ENCODE measurements at regions not wholly inside any gene's neighbourhood (a gene's known extent, or its start where the extent isn't known, plus 50 kb on each side); places are given as distances from the start of the nearest gene placed in this dataset.

GRCh38 chr12:74229671-74230070 is 308.0 kb upstream of the ATXN7L3B start:
- Histone ChIP-seq H3K27me3 (no peaks in the 10 kb centered on the region), H3K4me3 (no peak overlapping the region), H3K9me2 (replicated peaks; ENCODE audit: insufficient read depth) (no peaks in the 10 kb centered on the region), H3K4me2 (no peak overlapping the region), H3K27ac (no peak overlapping the region), H3K4me1 (ENCODE audit: insufficient read depth) (no peaks in the 10 kb centered on the region), H2AFZ (no peak overlapping the region), H3K9me3 (ENCODE audit: low read depth) (no peaks in the 10 kb centered on the region), H4K20me1 (ENCODE audit: insufficient read depth, poor library complexity, severe bottlenecking) (no peaks in the 10 kb centered on the region), H3K79me2 (no peaks in the 10 kb centered on the region), H3K36me3 (replicated peaks; ENCODE audit: insufficient read depth, low read depth) (no peaks in the 10 kb centered on the region)
- TF ChIP-seq EZH2 (IDR thresholded peaks at IDR 0.05; ENCODE audit: borderline replicate concordance): no peak
- TF ChIP-seq CTCF (IDR thresholded peaks at IDR 0.05; ENCODE audit: poor library complexity): no peak
- no peak for TF ChIP-seq EZH2phosphoT487 (IDR thresholded peaks at IDR 0.05; ENCODE audit: low read depth, severe bottlenecking, unreplicated experiment)
- no peak for DNase-seq (ENCODE audit: low spot score)

- DNase-seq (ENCODE audit: low spot score): no peak
- no peak overlapping the region for H3K4me2 ChIP-seq
- H3K4me3 ChIP-seq: no peak overlapping the region
- H3K9me3 ChIP-seq (ENCODE audit: low read depth): no peaks in the 10 kb centered on the region
- H3K27me3 ChIP-seq: no peaks in the 10 kb centered on the region
- no peak overlapping the region for H2AFZ ChIP-seq
- H3K27ac ChIP-seq: no peak overlapping the region
- no peaks in the 10 kb centered on the region for H3K36me3 ChIP-seq (replicated peaks; ENCODE audit: insufficient read depth, low read depth)
- H3K79me2 ChIP-seq: no peaks in the 10 kb centered on the region
- no peaks in the 10 kb centered on the region for H4K20me1 ChIP-seq (ENCODE audit: insufficient read depth, poor library complexity, severe bottlenecking)
- no peaks in the 10 kb centered on the region for H3K9me2 ChIP-seq (replicated peaks; ENCODE audit: insufficient read depth)
- WGBS (ENCODE audit: low lambda C conversion rate, missing lambda C conversion rate): 88% methylated on average over 2 of the region's 2 CpGs
- H3K4me1 ChIP-seq (ENCODE audit: insufficient read depth): no peaks in the 10 kb centered on the region
- TF ChIP-seq EZH2 (IDR thresholded peaks at IDR 0.05; ENCODE audit: borderline replicate concordance) (no peak), CTCF (IDR thresholded peaks at IDR 0.05; ENCODE audit: poor library complexity) (no peak), EZH2phosphoT487 (IDR thresholded peaks at IDR 0.05; ENCODE audit: low read depth, severe bottlenecking, unreplicated experiment) (no peak)
These were observed 302.3 kb upstream of the ATXN7L3B start for GRCh38 chr12:74235342-74235741.

- WGBS (ENCODE audit: low lambda C conversion rate, missing lambda C conversion rate): 90% methylated on average over 1 of the region's 1 CpG
- no peaks in the 10 kb centered on the region for H3K9me3 ChIP-seq (ENCODE audit: low read depth)
- no peaks in the 10 kb centered on the region for H3K79me2 ChIP-seq
- H3K4me1 ChIP-seq (ENCODE audit: insufficient read depth): no peaks in the 10 kb centered on the region
- no peak overlapping the region for H3K27ac ChIP-seq
- no peak overlapping the region for H3K4me2 ChIP-seq
- TF ChIP-seq EZH2phosphoT487 (IDR thresholded peaks at IDR 0.05; ENCODE audit: low read depth, severe bottlenecking, unreplicated experiment): no peak
- no peak for TF ChIP-seq CTCF (IDR thresholded peaks at IDR 0.05; ENCODE audit: poor library complexity)
- no peak for TF ChIP-seq EZH2 (IDR thresholded peaks at IDR 0.05; ENCODE audit: borderline replicate concordance)
- H2AFZ ChIP-seq: no peak overlapping the region
- H3K4me3 ChIP-seq: no peak overlapping the region
- H3K36me3 ChIP-seq (replicated peaks; ENCODE audit: insufficient read depth, low read depth): no peaks in the 10 kb centered on the region
- no peaks in the 10 kb centered on the region for H3K9me2 ChIP-seq (replicated peaks; ENCODE audit: insufficient read depth)
- H4K20me1 ChIP-seq (ENCODE audit: insufficient read depth, poor library complexity, severe bottlenecking): no peaks in the 10 kb centered on the region
- DNase-seq (ENCODE audit: low spot score): no peak
- no peaks in the 10 kb centered on the region for H3K27me3 ChIP-seq
These were observed 296.3 kb upstream of the ATXN7L3B start for GRCh38 chr12:74241341-74241740.

GRCh38 chr12:74242088-74242487 is 295.5 kb upstream of the ATXN7L3B start:
- no peak for DNase-seq (ENCODE audit: low spot score)
- H3K9me2 ChIP-seq (replicated peaks; ENCODE audit: insufficient read depth): no peaks in the 10 kb centered on the region
- H4K20me1 ChIP-seq (ENCODE audit: insufficient read depth, poor library complexity, severe bottlenecking): no peaks in the 10 kb centered on the region
- H2AFZ ChIP-seq: no peak overlapping the region
- H3K4me3 ChIP-seq: no peak overlapping the region
- 100% methylated on average over 2 of the region's 2 CpGs for WGBS (ENCODE audit: low lambda C conversion rate, missing lambda C conversion rate)
- no peaks in the 10 kb centered on the region for H3K79me2 ChIP-seq
- no peaks in the 10 kb centered on the region for H3K27me3 ChIP-seq
- no peaks in the 10 kb centered on the region for H3K36me3 ChIP-seq (replicated peaks; ENCODE audit: insufficient read depth, low read depth)
- H3K9me3 ChIP-seq (ENCODE audit: low read depth): no peaks in the 10 kb centered on the region
- no peak overlapping the region for H3K4me2 ChIP-seq
- TF ChIP-seq CTCF (IDR thresholded peaks at IDR 0.05; ENCODE audit: poor library complexity) (no peak), EZH2phosphoT487 (IDR thresholded peaks at IDR 0.05; ENCODE audit: low read depth, severe bottlenecking, unreplicated experiment) (no peak), EZH2 (IDR thresholded peaks at IDR 0.05; ENCODE audit: borderline replicate concordance) (no peak)
- H3K27ac ChIP-seq: no peak overlapping the region
- no peaks in the 10 kb centered on the region for H3K4me1 ChIP-seq (ENCODE audit: insufficient read depth)

Measured in hepatocyte (in vitro differentiated cells).